SK-N-SH treated with all-trans-retinoic acid at 6 μM for 48 hours (cell line): ENCODE measurements at regions not wholly inside any gene's neighbourhood (a gene's known extent, or its start where the extent isn't known, plus 50 kb on each side); places are given as distances from the start of the nearest gene placed in this dataset.

Experiments
- ATAC-seq: fragments of 200-7000 bp; cut with Tn5 transposase; 3 replicates; pipeline ENCODE4 v1.9.1; 2020; ENCODE audit warnings: mild to moderate bottlenecking, moderate library complexity
- ARNTL ChIP-seq: fragments of 450-650 bp; formaldehyde crosslinking; IDR thresholded peaks from 2 replicates; pipeline ENCODE4 v1.5.0; 2020; ENCODE audit warnings: low read depth, mild to moderate bottlenecking, moderate library complexity, borderline replicate concordance
- BACH2 ChIP-seq: fragments of 250-450 bp; sonication (Bioruptor Pico); IDR thresholded peaks from 2 replicates; pipeline ENCODE4 v1.9.0; 2021; ENCODE audit warnings: mild to moderate bottlenecking, borderline replicate concordance
- CREB5 ChIP-seq: fragments of 250-450 bp; sonication (Bioruptor Pico); IDR thresholded peaks from 2 replicates; pipeline ENCODE4 v1.5.1; 2020; ENCODE audit warnings: low read depth, mild to moderate bottlenecking, moderate library complexity
- CSDC2 ChIP-seq: fragments of 250-450 bp; sonication (Bioruptor Pico); IDR thresholded peaks from 2 replicates; pipeline ENCODE4 v1.5.0; 2020; ENCODE audit warnings: mild to moderate bottlenecking, moderate library complexity
- CSRNP3 ChIP-seq: fragments of 250-450 bp; sonication (Bioruptor Pico); IDR thresholded peaks from 2 replicates; pipeline ENCODE4 v1.5.1; 2021; ENCODE audit warnings: mild to moderate bottlenecking, moderate library complexity
- ESRRG ChIP-seq: fragments of 250-450 bp; sonication (Bioruptor Pico); IDR thresholded peaks from 2 replicates; pipeline ENCODE4 v1.6.1; 2021; ENCODE audit warnings: mild to moderate bottlenecking
- ISL1 ChIP-seq: fragments of 250-450 bp; sonication (Bioruptor Pico); IDR thresholded peaks from 2 replicates; pipeline ENCODE4 v2.1.2; 2022; ENCODE audit warnings: mild to moderate bottlenecking, moderate library complexity
- OSR1 ChIP-seq: fragments of 250-450 bp; sonication (Bioruptor Pico); IDR thresholded peaks from 2 replicates; pipeline ENCODE4 v1.8.0; 2022; ENCODE audit warnings: moderate library complexity, mild to moderate bottlenecking, inconsistent platforms
- PATZ1 ChIP-seq: fragments of 250-450 bp; sonication (Bioruptor Pico); IDR thresholded peaks from 2 replicates; pipeline ENCODE4 v1.8.0; 2020; ENCODE audit warnings: mild to moderate bottlenecking, moderate library complexity, borderline replicate concordance
- POU6F1 ChIP-seq: fragments of 250-450 bp; sonication (Bioruptor Pico); IDR thresholded peaks from 2 replicates; pipeline ENCODE4 v1.8.0; 2021; ENCODE audit warnings: low read depth, mild to moderate bottlenecking, moderate library complexity, borderline replicate concordance
- PPARA ChIP-seq: fragments of 250-450 bp; sonication (Bioruptor Pico); IDR thresholded peaks from 2 replicates; pipeline ENCODE4 v1.5.0; 2020; ENCODE audit warnings: mild to moderate bottlenecking, borderline replicate concordance
- RARB ChIP-seq: fragments of 250-450 bp; sonication (Bioruptor Pico); IDR thresholded peaks from 2 replicates; pipeline ENCODE4 v1.8.0; 2021; ENCODE audit warnings: mild to moderate bottlenecking, moderate library complexity
- SNAI2 ChIP-seq: fragments of 250-450 bp; sonication (Bioruptor Pico); IDR thresholded peaks from 2 replicates; pipeline ENCODE4 v1.5.0; 2020; ENCODE audit warnings: mild to moderate bottlenecking, moderate library complexity
- TCF4 ChIP-seq: fragments of 250-450 bp; sonication (Bioruptor Pico); IDR thresholded peaks from 2 replicates; pipeline ENCODE4 v1.8.0; 2021; ENCODE audit warnings: mild to moderate bottlenecking, moderate library complexity, borderline replicate concordance
- TOX ChIP-seq: fragments of 250-450 bp; sonication (Bioruptor Pico); IDR thresholded peaks from 2 replicates; pipeline ENCODE4 v1.8.0; 2021; ENCODE audit warnings: mild to moderate bottlenecking, moderate library complexity, borderline replicate concordance
- TSHZ2 ChIP-seq: fragments of 250-450 bp; sonication (Bioruptor Pico); IDR thresholded peaks from 2 replicates; pipeline ENCODE4 v1.5.0; 2020; ENCODE audit warnings: mild to moderate bottlenecking, moderate library complexity
- ZC3H10 ChIP-seq: fragments of 250-450 bp; sonication (Bioruptor Pico); IDR thresholded peaks from 2 replicates; pipeline ENCODE4 v1.5.1; 2021; ENCODE audit warnings: mild to moderate bottlenecking, moderate library complexity
- ZFP3 ChIP-seq: fragments of 250-450 bp; sonication (Bioruptor Pico); IDR thresholded peaks from 2 replicates; pipeline ENCODE4 v1.5.0; 2020; ENCODE audit warnings: mild to moderate bottlenecking, moderate library complexity
- ZFP30 ChIP-seq: fragments of 450-650 bp; formaldehyde crosslinking; IDR thresholded peaks from 2 replicates; pipeline ENCODE4 v1.5.0; 2022; ENCODE audit warnings: mild to moderate bottlenecking, moderate library complexity
- ZNF565 ChIP-seq: fragments of 450-650 bp; formaldehyde crosslinking; conservative IDR thresholded peaks from 2 replicates; pipeline ENCODE4 v1.5.0; 2020; ENCODE audit warnings: low read depth, mild to moderate bottlenecking, moderate library complexity
- ZNF70 ChIP-seq: fragments of 450-650 bp; formaldehyde crosslinking; IDR thresholded peaks from 2 replicates; pipeline ENCODE4 v1.5.0; 2020; ENCODE audit warnings: mild to moderate bottlenecking, moderate library complexity

- TF ChIP-seq CSRNP3 (CRISPR knock-in tag) (no peak), OSR1 (no peak), ZFP30 (CRISPR knock-in tag) (no peak), ESRRG (CRISPR knock-in tag) (no peak), ZC3H10 (CRISPR knock-in tag) (no peak), PPARA (CRISPR knock-in tag) (no peak), TCF4 (no peak), ARNTL (CRISPR knock-in tag) (no peak)
These were observed 120.6 kb upstream of the KCND3 start (continued) for GRCh38 chr1:112110031-112110430.

GRCh38 chr1:112111734-112112133 is 122.3 kb upstream of the KCND3 start:
- no peak for TF ChIP-seq ESRRG (CRISPR knock-in tag)
- no peak for TF ChIP-seq CREB5 (CRISPR knock-in tag)
- TF ChIP-seq PATZ1 (CRISPR knock-in tag) = no peak
- TF ChIP-seq ZC3H10 (CRISPR knock-in tag) = no peak
- TF ChIP-seq CSDC2 (CRISPR knock-in tag) = no peak
- TF ChIP-seq PPARA (CRISPR knock-in tag) = no peak
- no peak for TF ChIP-seq ARNTL (CRISPR knock-in tag)
- TF ChIP-seq TSHZ2 (CRISPR knock-in tag) = no peak
- no peak for TF ChIP-seq ISL1
- no peak for TF ChIP-seq ZFP3
- TF ChIP-seq ZNF70 (CRISPR knock-in tag) = no peak
- TF ChIP-seq CSRNP3 (CRISPR knock-in tag) = no peak
- no peak for TF ChIP-seq BACH2 (CRISPR knock-in tag)
- TF ChIP-seq TOX (CRISPR knock-in tag) = no peak
- TF ChIP-seq ZFP30 (CRISPR knock-in tag) = no peak
- TF ChIP-seq, all 23 proteins: peak for 0
- ATAC-seq = no peak

GRCh38 chr1:112114540-112114939 is 125.1 kb upstream of the KCND3 start:
- no peak for ATAC-seq
- TF ChIP-seq ZFP30 (CRISPR knock-in tag) (no peak), ZNF565 (CRISPR knock-in tag) (no peak), RARB (no peak), ARNTL (CRISPR knock-in tag) (no peak), CREB5 (CRISPR knock-in tag) (no peak), CSRNP3 (CRISPR knock-in tag) (no peak), OSR1 (no peak), ISL1 (no peak), ESRRG (CRISPR knock-in tag) (no peak), TOX (CRISPR knock-in tag) (no peak), ZC3H10 (CRISPR knock-in tag) (no peak), PATZ1 (CRISPR knock-in tag) (no peak), SNAI2 (CRISPR knock-in tag) (no peak), POU6F1 (CRISPR knock-in tag) (no peak)
